Colonic mucosa (tissue), 4 donors: ENCODE measurements at regions not wholly inside any gene's neighbourhood (a gene's known extent, or its start where the extent isn't known, plus 50 kb on each side); places are given as distances from the start of the nearest gene placed in this dataset.

Source experiments
- DNase-seq: peaks from one replicate; pipeline ENCODE4 v3.0.0-alpha.2; 2020
- H3K27ac ChIP-seq: fragments of 200-600 bp; one replicate; pipeline ENCODE4 v1.8.0; 2021
- H3K27me3 ChIP-seq: fragments of 200-600 bp; one replicate; pipeline ENCODE4 v1.8.0; 2021
- H3K36me3 ChIP-seq: fragments of 200-600 bp; one replicate; pipeline ENCODE4 v1.8.0; 2021
- H3K4me1 ChIP-seq: fragments of 200-600 bp; one replicate; pipeline ENCODE4 v1.8.0; 2021; ENCODE audit warnings: mild to moderate bottlenecking
- H3K4me3 ChIP-seq: fragments of 200-600 bp; one replicate; pipeline ENCODE4 v1.8.0; 2021
- H3K9ac ChIP-seq, 2 donors: one replicate each; pipeline ENCODE4 v1.7.0; 2013; ENCODE audit warnings: control low read depth in 2 of 2, low read depth in 2 of 2, low read length in 2 of 2
- H3K9me3 ChIP-seq: fragments of 200-600 bp; one replicate; pipeline ENCODE4 v1.8.0; 2021
- intact Hi-C: fragments of 100-400 bp; cut with DNase I; formaldehyde crosslinking; loops from one replicate; pipeline ENCODE4 v1.14.1; 2022
- TF ChIP-seq, protein P1 (sequence below): fragments of 200-600 bp; IDR thresholded peaks from one replicate; pipeline ENCODE4 v1.8.0; 2022; ENCODE audit warnings: antibody characterized with exemption, mild to moderate bottlenecking
- donor health status: healthy.
- donor health status: DM: no; HTN: no; CAD: no.
- donor health status: DM: no; HTN: no; CAD: no.

DNA sequence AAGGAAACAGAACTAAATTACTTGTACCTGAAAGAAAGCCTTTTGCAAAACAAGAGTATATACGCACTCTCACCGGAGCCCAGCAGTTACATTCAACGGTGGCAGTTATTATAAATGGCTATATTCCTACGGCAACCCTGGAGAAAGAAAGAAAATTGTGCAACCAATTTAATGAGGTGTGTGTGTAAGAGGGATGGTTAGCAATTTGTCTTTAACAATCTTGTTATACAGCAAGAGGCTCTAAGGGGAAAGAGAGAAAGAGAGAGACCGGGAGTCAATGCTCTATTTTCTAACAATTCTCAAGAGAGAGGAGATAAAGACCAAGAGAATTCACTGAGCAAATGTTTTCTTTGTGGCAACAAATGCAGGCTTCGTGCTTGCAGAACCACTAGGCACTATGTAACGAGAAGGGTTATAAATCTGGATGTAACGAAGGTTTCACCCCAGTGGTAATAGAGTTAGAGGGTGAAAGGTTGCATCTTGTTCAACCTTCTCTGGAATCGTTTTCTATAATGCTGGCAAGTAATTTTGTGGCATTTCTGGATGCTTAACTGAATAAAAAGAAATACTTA lies 359.1 kb upstream of the SPRED2 start:
- Histone ChIP-seq H3K27ac (no peak overlapping the region), H3K9ac (no peak overlapping the region), H3K27me3 (no peaks in the 10 kb centered on the region), H3K4me1 (no peaks in the 10 kb centered on the region), H3K4me3 (no peak overlapping the region), H3K9me3 (no peaks in the 10 kb centered on the region), H3K36me3 (no peaks in the 10 kb centered on the region)
- TF ChIP-seq, protein P1, sequence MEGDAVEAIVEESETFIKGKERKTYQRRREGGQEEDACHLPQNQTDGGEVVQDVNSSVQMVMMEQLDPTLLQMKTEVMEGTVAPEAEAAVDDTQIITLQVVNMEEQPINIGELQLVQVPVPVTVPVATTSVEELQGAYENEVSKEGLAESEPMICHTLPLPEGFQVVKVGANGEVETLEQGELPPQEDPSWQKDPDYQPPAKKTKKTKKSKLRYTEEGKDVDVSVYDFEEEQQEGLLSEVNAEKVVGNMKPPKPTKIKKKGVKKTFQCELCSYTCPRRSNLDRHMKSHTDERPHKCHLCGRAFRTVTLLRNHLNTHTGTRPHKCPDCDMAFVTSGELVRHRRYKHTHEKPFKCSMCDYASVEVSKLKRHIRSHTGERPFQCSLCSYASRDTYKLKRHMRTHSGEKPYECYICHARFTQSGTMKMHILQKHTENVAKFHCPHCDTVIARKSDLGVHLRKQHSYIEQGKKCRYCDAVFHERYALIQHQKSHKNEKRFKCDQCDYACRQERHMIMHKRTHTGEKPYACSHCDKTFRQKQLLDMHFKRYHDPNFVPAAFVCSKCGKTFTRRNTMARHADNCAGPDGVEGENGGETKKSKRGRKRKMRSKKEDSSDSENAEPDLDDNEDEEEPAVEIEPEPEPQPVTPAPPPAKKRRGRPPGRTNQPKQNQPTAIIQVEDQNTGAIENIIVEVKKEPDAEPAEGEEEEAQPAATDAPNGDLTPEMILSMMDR = no peak
- no peak for DNase-seq
- intact Hi-C loops = no loop called here

DNA sequence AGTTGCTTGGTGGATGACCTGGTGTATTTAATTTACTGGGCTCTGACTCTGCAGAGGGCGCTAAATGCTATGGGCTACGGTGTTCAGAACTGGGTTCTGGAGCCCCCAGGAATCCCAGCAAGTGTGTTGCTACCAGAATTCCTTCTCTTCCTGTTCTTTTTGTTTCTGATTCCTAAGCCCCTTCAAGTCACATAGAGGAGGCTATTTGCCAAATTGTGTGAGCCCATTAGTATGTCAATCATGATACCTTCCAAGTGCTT lies 358.2 kb upstream of the SPRED2 start:
- Histone ChIP-seq H3K4me1 (no peaks in the 10 kb centered on the region), H3K27me3 (no peaks in the 10 kb centered on the region), H3K27ac (no peak overlapping the region), H3K4me3 (no peak overlapping the region), H3K9ac (no peak overlapping the region), H3K36me3 (no peaks in the 10 kb centered on the region), H3K9me3 (no peaks in the 10 kb centered on the region)
- TF ChIP-seq, protein P1 = no peak
- intact Hi-C loops = no loop called here
- no peak for DNase-seq

DNA sequence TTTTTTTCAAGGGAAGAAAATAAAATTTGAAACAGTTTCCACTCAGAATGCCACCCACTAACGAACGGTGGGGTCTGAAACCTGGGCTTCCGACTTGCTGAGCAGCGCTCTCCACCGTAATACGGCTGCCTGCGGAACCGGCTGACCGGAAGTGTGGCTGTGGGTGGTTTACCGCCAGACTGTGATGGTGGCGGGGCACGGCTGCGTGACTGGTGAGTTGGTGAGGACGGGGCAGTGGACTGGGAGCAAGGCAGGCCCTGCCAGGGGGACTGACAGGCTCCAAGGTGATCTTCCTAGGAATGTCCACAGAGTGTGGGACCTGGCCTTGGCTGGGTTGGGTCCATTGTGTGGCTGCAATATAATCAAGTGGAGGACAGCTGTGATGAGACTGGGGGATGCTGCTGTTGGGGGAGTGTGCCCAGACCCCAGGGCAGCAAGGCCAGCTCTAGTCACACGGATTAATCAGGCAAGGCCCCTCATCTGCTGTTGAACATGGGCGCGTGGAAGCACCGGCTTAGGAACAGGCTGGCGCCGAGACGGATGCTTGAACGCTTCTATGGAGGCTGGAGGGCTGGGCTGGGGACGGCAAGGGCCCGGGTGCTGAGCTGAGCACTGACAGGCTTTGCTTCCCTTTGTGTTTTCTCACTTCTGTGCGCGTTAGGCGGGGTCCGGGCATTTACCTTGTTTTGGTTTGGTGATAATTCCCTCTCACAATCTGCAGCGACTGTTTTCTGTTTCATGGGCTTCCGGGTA lies 357.7 kb upstream of the SPRED2 start:
- Histone ChIP-seq H3K36me3 (no peaks in the 10 kb centered on the region), H3K9ac (no peak overlapping the region), H3K27ac (no peak overlapping the region), H3K4me1 (no peaks in the 10 kb centered on the region), H3K4me3 (no peak overlapping the region), H3K27me3 (no peaks in the 10 kb centered on the region), H3K9me3 (no peaks in the 10 kb centered on the region)
- intact Hi-C loops = no loop called here
- no peak for DNase-seq
- TF ChIP-seq, protein P1 = no peak

DNA sequence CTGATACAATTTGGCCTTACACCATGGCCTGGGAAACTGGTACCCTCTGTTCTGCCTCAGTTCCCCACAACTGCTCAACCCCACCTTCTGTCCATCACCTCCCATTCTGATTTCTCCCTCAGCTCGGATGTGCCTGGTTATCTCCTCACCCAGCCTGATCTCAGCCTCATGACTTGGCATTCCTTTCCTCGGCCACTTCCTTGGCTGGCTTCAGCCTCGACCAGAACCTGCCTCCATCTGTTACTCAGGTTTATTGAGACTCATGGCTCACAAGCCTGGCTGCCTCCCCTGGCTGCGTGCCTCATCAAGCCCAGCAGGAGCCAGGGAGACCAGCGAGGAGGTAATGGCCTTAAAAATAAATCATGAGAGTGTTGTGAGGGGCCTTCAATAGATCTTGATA lies 356.2 kb upstream of the SPRED2 start:
- no peaks in the 10 kb centered on the region for H3K4me1 ChIP-seq
- H3K9ac ChIP-seq = no peak overlapping the region
- no peak overlapping the region for H3K27ac ChIP-seq
- no peak for DNase-seq
- H3K9me3 ChIP-seq = no peaks in the 10 kb centered on the region
- H3K27me3 ChIP-seq = no peaks in the 10 kb centered on the region
- intact Hi-C loops = no loop called here
- TF ChIP-seq, protein P1 = no peak
- H3K36me3 ChIP-seq = no peaks in the 10 kb centered on the region
- no peak overlapping the region for H3K4me3 ChIP-seq

DNA sequence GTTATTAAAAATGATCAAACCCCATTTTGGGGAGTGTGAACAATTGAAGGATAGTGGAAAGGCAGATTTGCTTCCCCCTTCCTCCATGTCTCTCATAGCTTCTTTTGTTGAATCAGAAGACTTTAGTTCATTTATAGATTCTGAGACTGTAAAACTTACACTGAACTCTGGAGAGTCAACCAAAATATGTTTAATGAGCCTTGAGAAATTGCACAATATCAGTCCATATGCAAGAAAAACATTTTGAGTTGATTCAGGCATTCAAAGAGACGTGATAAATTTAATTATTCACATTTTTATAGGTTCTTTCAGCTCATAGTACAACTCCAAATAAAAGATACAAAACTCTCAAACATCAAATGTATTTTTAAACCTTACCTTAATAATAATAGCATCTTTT lies 354.4 kb upstream of the SPRED2 start:
- H3K9ac ChIP-seq = no peak overlapping the region
- no peak for DNase-seq
- TF ChIP-seq, protein P1 = no peak
- H3K9me3 ChIP-seq = no peaks in the 10 kb centered on the region
- H3K27me3 ChIP-seq = no peaks in the 10 kb centered on the region
- H3K36me3 ChIP-seq = no peaks in the 10 kb centered on the region
- no peak overlapping the region for H3K4me3 ChIP-seq
- no peaks in the 10 kb centered on the region for H3K4me1 ChIP-seq
- intact Hi-C loops = no loop called here
- no peak overlapping the region for H3K27ac ChIP-seq
